CD14-positive monocyte (primary cell): ENCODE measurements at regions not wholly inside any gene's neighbourhood (a gene's known extent, or its start where the extent isn't known, plus 50 kb on each side); places are given as distances from the start of the nearest gene placed in this dataset.

Experiments
- DNase-seq, 3 donors: peaks; one replicate each; pipeline ENCODE4 v3.0.0-alpha.2; 2011 to 2022
- H2AFZ ChIP-seq: 2 replicates; pipeline ENCODE4 v1.6.0; 2012; ENCODE audit warnings: mild to moderate bottlenecking, low read depth, low read length, inconsistent platforms; ENCODE audit not compliant: insufficient read depth, poor library complexity, severe bottlenecking
- H3K27ac ChIP-seq, 2 donors: 1 replicate in 1 of 2; 2 replicates in 1 of 2; pipeline ENCODE4 v1.5.1; 2012 to 2013; ENCODE audit warnings: low read length in 2 of 2, control low read depth in 1 of 2, inconsistent platforms in 1 of 2, low read depth in 1 of 2, mild to moderate bottlenecking in 1 of 2
- H3K27me3 ChIP-seq, 2 donors: one replicate each; pipeline versions ENCODE4 v1.6.0 to v1.6.1; 2011 to 2013; ENCODE audit warnings: low read length in 2 of 2; ENCODE audit not compliant: control insufficient read depth in 2 of 2, insufficient read depth in 2 of 2
- H3K36me3 ChIP-seq, 2 donors: replicated peaks in 1 of 2; 1 replicate in 1 of 2; 2 replicates in 1 of 2; pipeline versions ENCODE4 v1.5.1 to v1.6.1; 2012 to 2013; ENCODE audit warnings: low read length in 2 of 2, control low read depth in 1 of 2, inconsistent platforms in 1 of 2, mild to moderate bottlenecking in 1 of 2; ENCODE audit not compliant: insufficient read depth in 2 of 2, control insufficient read depth in 1 of 2
- H3K4me1 ChIP-seq, 2 donors: 1 replicate in 1 of 2; 2 replicates in 1 of 2; pipeline versions ENCODE4 v1.5.1 to v1.6.1; 2012 to 2013; ENCODE audit warnings: low read length in 2 of 2, control low read depth in 1 of 2, inconsistent platforms in 1 of 2, mild to moderate bottlenecking in 1 of 2, moderate library complexity in 1 of 2; ENCODE audit not compliant: insufficient read depth in 2 of 2, control insufficient read depth in 1 of 2
- H3K4me2 ChIP-seq: replicated peaks from 2 replicates; pipeline ENCODE3; 2012; ENCODE audit warnings: low read length, moderate library complexity, mild to moderate bottlenecking; ENCODE audit not compliant: poor library complexity, severe bottlenecking; ENCODE audit errors: extremely low read depth
- H3K4me3 ChIP-seq, 3 experiments: fragments of 200-600 bp in 1 of 3; sonication (generic) in 1 of 3; replicated peaks in 1 of 3; 1 replicate in 2 of 3; 2 replicates in 1 of 3; pipeline ENCODE4 v1.5.1; 2011 to 2013; ENCODE audit warnings: low read length in 3 of 3, mild to moderate bottlenecking in 3 of 3, control low read depth in 2 of 3, low read depth in 2 of 3, inconsistent platforms in 1 of 3, moderate library complexity in 1 of 3
- H3K79me2 ChIP-seq: 2 replicates; pipeline ENCODE4 v1.6.0; 2012; ENCODE audit warnings: mild to moderate bottlenecking, control low read depth, inconsistent platforms, low read length, moderate library complexity; ENCODE audit not compliant: insufficient read depth
- H3K9ac ChIP-seq: 2 replicates; pipeline ENCODE4 v1.6.0; 2017; ENCODE audit warnings: low read length, mild to moderate bottlenecking; ENCODE audit not compliant: insufficient read depth, poor library complexity, severe bottlenecking
- H3K9me3 ChIP-seq, 2 donors: replicated peaks in 1 of 2; 1 replicate in 1 of 2; 2 replicates in 1 of 2; pipeline versions ENCODE4 v1.5.1 to v1.6.1; 2012 to 2013; ENCODE audit warnings: low read length in 2 of 2, control low read depth in 1 of 2; ENCODE audit not compliant: control insufficient read depth in 1 of 2, insufficient read depth in 1 of 2
- H4K20me1 ChIP-seq: 2 replicates; pipeline ENCODE4 v1.6.0; 2012; ENCODE audit warnings: mild to moderate bottlenecking, low read length, control low read depth, moderate library complexity; ENCODE audit not compliant: insufficient read depth
- H3K27ac Mint-ChIP-seq, 7 donors: one replicate each; pipeline ENCODE4 v1.8.0; 2020; ENCODE audit warnings: mild to moderate bottlenecking in 7 of 7, mixed read lengths in 7 of 7, moderate library complexity in 6 of 7, inconsistent platforms in 2 of 7
- H3K27me3 Mint-ChIP-seq, 3 donors: one replicate each; pipeline ENCODE4 v1.8.0; 2021 to 2022; ENCODE audit warnings: low read depth in 3 of 3, mild to moderate bottlenecking in 3 of 3, mixed read lengths in 3 of 3, moderate library complexity in 3 of 3, inconsistent platforms in 1 of 3
- H3K36me3 Mint-ChIP-seq, 2 donors: one replicate each; pipeline ENCODE4 v1.8.0; 2020; ENCODE audit warnings: mixed read lengths in 2 of 2, inconsistent platforms in 1 of 2, mild to moderate bottlenecking in 1 of 2
- H3K4me1 Mint-ChIP-seq: one replicate; pipeline ENCODE4 v1.8.0; 2020; ENCODE audit warnings: mild to moderate bottlenecking, mixed read lengths
- H3K4me3 Mint-ChIP-seq, 2 donors: one replicate each; pipeline ENCODE4 v1.8.0; 2020; ENCODE audit warnings: mild to moderate bottlenecking in 2 of 2, mixed read lengths in 2 of 2, moderate library complexity in 1 of 2
- H3K9me3 Mint-ChIP-seq, 7 donors: one replicate each; pipeline ENCODE4 v1.8.0; 2020 to 2022; ENCODE audit warnings: mixed read lengths in 7 of 7, mild to moderate bottlenecking in 6 of 7, moderate library complexity in 6 of 7, inconsistent platforms in 2 of 7
- CTCF ChIP-seq: fragments of 200-600 bp; IDR thresholded peaks from one replicate; pipeline ENCODE4 v1.8.0; 2022; ENCODE audit warnings: antibody characterized with exemption, mild to moderate bottlenecking
- WGBS: methylation state at CpG from one replicate; pipeline ENCODE4 v1.1.5; 2013; ENCODE audit warnings: missing lambda C conversion rate; ENCODE audit not compliant: insufficient coverage; 5-methylcytosine and 5-hydroxymethylcytosine counted together
- intact Hi-C, 2 donors: fragments of 100-400 bp; cut with micrococcal nuclease; formaldehyde crosslinking; loops; one replicate each; pipeline versions ENCODE4 v1.15.0 to v1.15.1; 2023

- Mint-ChIP-seq H3K36me3 (no peaks in the 10 kb centered on the region), H3K27ac (no peak overlapping the region), H3K27me3 (peaks cover 0 to 2% (median 0%) of the 10 kb centered on the region in 3 donors), H3K9me3 (peaks cover 0 to 6% (median 4%) of the 10 kb centered on the region in 7 donors), H3K4me1 (no peaks in the 10 kb centered on the region), H3K4me3 (no peak overlapping the region)
- H3K4me3 ChIP-seq = no peak overlapping the region
- no peak overlapping the region for H2AFZ ChIP-seq
- TF ChIP-seq CTCF = no peak
- WGBS = 100% methylated on average over 1 of the region's 3 CpGs
- H3K4me1 ChIP-seq = no peaks in the 10 kb centered on the region
- no peak overlapping the region for H3K4me2 ChIP-seq
- DNase-seq = no peak
- intact Hi-C loops = no loop called here
- no peak overlapping the region for H3K27ac ChIP-seq
- no peaks in the 10 kb centered on the region for H4K20me1 ChIP-seq
- no peaks in the 10 kb centered on the region for H3K9me3 ChIP-seq
- no peak overlapping the region for H3K9ac ChIP-seq
- no peaks in the 10 kb centered on the region for H3K27me3 ChIP-seq
- H3K79me2 ChIP-seq = no peaks in the 10 kb centered on the region
- H3K36me3 ChIP-seq = no peaks in the 10 kb centered on the region
These were observed 2770.4 kb downstream of the PCDH9 start for GRCh38 chr13:64459778-64460177.

GRCh38 chr13:64457976-64458375 lies 2772.2 kb downstream of the PCDH9 start:
- no peaks in the 10 kb centered on the region for H3K27me3 ChIP-seq
- H3K4me2 ChIP-seq = no peak overlapping the region
- TF ChIP-seq CTCF = no peak
- H3K9ac ChIP-seq = no peak overlapping the region
- H4K20me1 ChIP-seq = no peaks in the 10 kb centered on the region
- no peaks in the 10 kb centered on the region for H3K79me2 ChIP-seq
- H2AFZ ChIP-seq = no peak overlapping the region
- Mint-ChIP-seq H3K27me3 (peaks cover 0 to 2% (median 0%) of the 10 kb centered on the region in 3 donors), H3K4me1 (no peaks in the 10 kb centered on the region), H3K9me3 (peaks cover 0 to 4% (median 2%) of the 10 kb centered on the region in 7 donors), H3K27ac (no peak overlapping the region), H3K4me3 (no peak overlapping the region), H3K36me3 (no peaks in the 10 kb centered on the region)
- intact Hi-C loops = no loop called here
- no peak overlapping the region for H3K4me3 ChIP-seq
- no peaks in the 10 kb centered on the region for H3K9me3 ChIP-seq
- no peaks in the 10 kb centered on the region for H3K36me3 ChIP-seq
- no peak for DNase-seq
- H3K27ac ChIP-seq = no peak overlapping the region
- H3K4me1 ChIP-seq = no peaks in the 10 kb centered on the region
